ENCODE measurements at regions not wholly inside any gene's neighbourhood (a gene's known extent, or its start where the extent isn't known, plus 50 kb on each side); places are given as distances from the start of the nearest gene placed in this dataset.

- H3K9me2 ChIP-seq (replicated peaks; ENCODE audit: insufficient read depth, low read length) = no peaks in the 10 kb centered on the region
- H3K4me3 ChIP-seq (ENCODE audit: low read length) = no peak overlapping the region
- TF ChIP-seq EZH2phosphoT487 (IDR thresholded peaks at IDR 0.05; ENCODE audit: low read length) (no peak), CTCF (IDR thresholded peaks at IDR 0.05; ENCODE audit: low read length) (no peak), EZH2 (optimal IDR thresholded peaks at IDR 0.05; ENCODE audit: low read depth, low read length) (no peak)
- no peaks in the 10 kb centered on the region for H3K36me3 ChIP-seq (replicated peaks; ENCODE audit: insufficient read depth, low read length)
- H3K4me1 ChIP-seq (ENCODE audit: low read length) = no peaks in the 10 kb centered on the region
- H3K27ac ChIP-seq (ENCODE audit: low read length) = no peak overlapping the region
- no peaks in the 10 kb centered on the region for H3F3A ChIP-seq (ENCODE audit: insufficient read depth, low read length)
- H3K27me3 ChIP-seq (replicated peaks; ENCODE audit: insufficient read depth, low read length) = no peaks in the 10 kb centered on the region
- no peak for DNase-seq
- no peaks in the 10 kb centered on the region for H4K20me1 ChIP-seq (ENCODE audit: insufficient read depth, low read length)
- H2AFZ ChIP-seq (ENCODE audit: low read length) = no peak overlapping the region
- H3K79me2 ChIP-seq (ENCODE audit: low read length) = no peaks in the 10 kb centered on the region
- H3K4me2 ChIP-seq (ENCODE audit: low read depth, low read length) = no peak overlapping the region
- no peak overlapping the region for H3K9ac ChIP-seq (ENCODE audit: low read length)
- H3K9me3 ChIP-seq (replicated peaks; ENCODE audit: insufficient read depth, low read length) = no peaks in the 10 kb centered on the region
Measured at GRCh38 chr10:117472872-117473271, 69.7 kb upstream of the EMX2 start.

GRCh38 chr10:117471344-117471874 lies 71.1 kb upstream of the EMX2 start:
- no peaks in the 10 kb centered on the region for H3K4me1 ChIP-seq (ENCODE audit: low read length)
- H4K20me1 ChIP-seq (ENCODE audit: insufficient read depth, low read length) = no peaks in the 10 kb centered on the region
- H3K36me3 ChIP-seq (replicated peaks; ENCODE audit: insufficient read depth, low read length) = no peaks in the 10 kb centered on the region
- no peak overlapping the region for H3K9ac ChIP-seq (ENCODE audit: low read length)
- H3K27me3 ChIP-seq (replicated peaks; ENCODE audit: insufficient read depth, low read length) = no peaks in the 10 kb centered on the region
- no peaks in the 10 kb centered on the region for H3K9me2 ChIP-seq (replicated peaks; ENCODE audit: insufficient read depth, low read length)
- H3F3A ChIP-seq (ENCODE audit: insufficient read depth, low read length) = no peaks in the 10 kb centered on the region
- H3K79me2 ChIP-seq (ENCODE audit: low read length) = no peaks in the 10 kb centered on the region
- H3K27ac ChIP-seq (ENCODE audit: low read length) = no peak overlapping the region
- no peak for DNase-seq
- no peaks in the 10 kb centered on the region for H3K9me3 ChIP-seq (replicated peaks; ENCODE audit: insufficient read depth, low read length)
- H2AFZ ChIP-seq (ENCODE audit: low read length) = no peak overlapping the region
- TF ChIP-seq EZH2 (optimal IDR thresholded peaks at IDR 0.05; ENCODE audit: low read depth, low read length) (no peak), CTCF (IDR thresholded peaks at IDR 0.05; ENCODE audit: low read length) (no peak), EZH2phosphoT487 (IDR thresholded peaks at IDR 0.05; ENCODE audit: low read length) (no peak)
- H3K4me3 ChIP-seq (ENCODE audit: low read length) = no peak overlapping the region
- no peak overlapping the region for H3K4me2 ChIP-seq (ENCODE audit: low read depth, low read length)

- no peak for DNase-seq
- no peaks in the 10 kb centered on the region for H3K4me1 ChIP-seq (ENCODE audit: low read length)
- H3K9me3 ChIP-seq (replicated peaks; ENCODE audit: insufficient read depth, low read length) = no peaks in the 10 kb centered on the region
- no peak overlapping the region for H3K9ac ChIP-seq (ENCODE audit: low read length)
- no peaks in the 10 kb centered on the region for H3K9me2 ChIP-seq (replicated peaks; ENCODE audit: insufficient read depth, low read length)
- H3F3A ChIP-seq (ENCODE audit: insufficient read depth, low read length) = no peaks in the 10 kb centered on the region
- H4K20me1 ChIP-seq (ENCODE audit: insufficient read depth, low read length) = no peaks in the 10 kb centered on the region
- no peaks in the 10 kb centered on the region for H3K36me3 ChIP-seq (replicated peaks; ENCODE audit: insufficient read depth, low read length)
- H3K4me3 ChIP-seq (ENCODE audit: low read length) = no peak overlapping the region
- H3K27ac ChIP-seq (ENCODE audit: low read length) = no peak overlapping the region
- no peak overlapping the region for H3K4me2 ChIP-seq (ENCODE audit: low read depth, low read length)
- H3K27me3 ChIP-seq (replicated peaks; ENCODE audit: insufficient read depth, low read length) = no peaks in the 10 kb centered on the region
- H3K79me2 ChIP-seq (ENCODE audit: low read length) = no peaks in the 10 kb centered on the region
- no peak overlapping the region for H2AFZ ChIP-seq (ENCODE audit: low read length)
- TF ChIP-seq CTCF (IDR thresholded peaks at IDR 0.05; ENCODE audit: low read length) = no peak
- TF ChIP-seq EZH2 (optimal IDR thresholded peaks at IDR 0.05; ENCODE audit: low read depth, low read length) = no peak
- no peak for TF ChIP-seq EZH2phosphoT487 (IDR thresholded peaks at IDR 0.05; ENCODE audit: low read length)
Measured at GRCh38 chr10:117470733-117471132, 71.8 kb upstream of the EMX2 start.

All from MM.1S (cell line).